SH-SY5Y (cell line): ENCODE measurements at regions not wholly inside any gene's neighbourhood (a gene's known extent, or its start where the extent isn't known, plus 50 kb on each side); places are given as distances from the start of the nearest gene placed in this dataset.

Source experiments
- GATA2 ChIP-seq: IDR thresholded peaks from 2 replicates; pipeline ENCODE4 v1.6.1; 2011; ENCODE audit warnings: mild to moderate bottlenecking, low read depth, low read length
- GATA3 ChIP-seq: IDR thresholded peaks from 2 replicates; pipeline ENCODE4 v1.6.1; 2011; ENCODE audit warnings: low read depth, mild to moderate bottlenecking, low read length, moderate library complexity

GRCh38 chr11:80990885-80991284 is 1550.1 kb upstream of the TENM4 start:
- no peak for TF ChIP-seq GATA3
- no peak for TF ChIP-seq GATA2
